ENCODE measurements at regions not wholly inside any gene's neighbourhood (a gene's known extent, or its start where the extent isn't known, plus 50 kb on each side); places are given as distances from the start of the nearest gene placed in this dataset.

DNA sequence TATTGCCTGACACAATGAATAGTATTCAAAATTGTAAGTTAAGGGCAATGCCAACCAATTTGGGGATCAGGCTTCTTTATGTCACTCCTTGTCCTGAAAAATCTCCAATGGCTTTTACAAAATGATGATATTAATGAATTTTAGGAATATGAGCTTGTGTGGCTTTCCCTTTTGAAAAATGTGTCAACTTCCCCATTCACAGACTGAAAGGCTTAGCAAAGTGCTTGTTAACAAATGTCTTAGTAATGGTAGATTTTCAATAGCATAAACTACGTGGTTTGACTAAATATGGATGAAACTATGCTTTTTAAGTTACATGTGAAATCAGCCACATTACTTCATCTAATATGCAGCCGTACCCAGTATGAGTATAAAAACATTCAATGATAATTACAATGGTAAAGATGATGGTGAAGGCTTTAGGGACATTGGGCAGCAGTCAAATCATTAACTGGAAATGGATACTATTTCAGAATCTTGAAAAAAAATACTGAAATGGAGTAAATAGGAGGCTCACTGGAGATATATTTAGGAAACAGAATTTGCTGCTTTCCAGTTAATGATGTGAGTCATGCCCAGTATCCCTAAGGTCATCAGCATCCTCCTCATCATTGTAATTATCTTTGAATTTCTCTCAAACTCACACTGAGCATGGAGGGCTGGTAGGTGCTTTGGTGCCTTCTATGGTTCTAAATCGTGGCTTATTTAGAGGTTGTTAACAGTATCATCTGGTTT, 113.3 kb upstream of the ZNF608 start:
- no peak overlapping the region for H3K27ac Mint-ChIP-seq
- H3K27me3 Mint-ChIP-seq (ENCODE audit: insufficient read depth), result no peaks in the 10 kb centered on the region; the same call in 1 of the 2 replicates
- H3K36me3 Mint-ChIP-seq (ENCODE audit: low read depth), result no peaks in the 10 kb centered on the region
- no peaks in the 10 kb centered on the region for H3K4me1 Mint-ChIP-seq (ENCODE audit: low read depth)
- H3K9me3 Mint-ChIP-seq, result peaks cover 11% of the 10 kb centered on the region; the same call in 1 of the 2 replicates
- H3K4me3 Mint-ChIP-seq, result no peak overlapping the region
- DNase-seq, result no peak
- TF ChIP-seq, protein P1, sequence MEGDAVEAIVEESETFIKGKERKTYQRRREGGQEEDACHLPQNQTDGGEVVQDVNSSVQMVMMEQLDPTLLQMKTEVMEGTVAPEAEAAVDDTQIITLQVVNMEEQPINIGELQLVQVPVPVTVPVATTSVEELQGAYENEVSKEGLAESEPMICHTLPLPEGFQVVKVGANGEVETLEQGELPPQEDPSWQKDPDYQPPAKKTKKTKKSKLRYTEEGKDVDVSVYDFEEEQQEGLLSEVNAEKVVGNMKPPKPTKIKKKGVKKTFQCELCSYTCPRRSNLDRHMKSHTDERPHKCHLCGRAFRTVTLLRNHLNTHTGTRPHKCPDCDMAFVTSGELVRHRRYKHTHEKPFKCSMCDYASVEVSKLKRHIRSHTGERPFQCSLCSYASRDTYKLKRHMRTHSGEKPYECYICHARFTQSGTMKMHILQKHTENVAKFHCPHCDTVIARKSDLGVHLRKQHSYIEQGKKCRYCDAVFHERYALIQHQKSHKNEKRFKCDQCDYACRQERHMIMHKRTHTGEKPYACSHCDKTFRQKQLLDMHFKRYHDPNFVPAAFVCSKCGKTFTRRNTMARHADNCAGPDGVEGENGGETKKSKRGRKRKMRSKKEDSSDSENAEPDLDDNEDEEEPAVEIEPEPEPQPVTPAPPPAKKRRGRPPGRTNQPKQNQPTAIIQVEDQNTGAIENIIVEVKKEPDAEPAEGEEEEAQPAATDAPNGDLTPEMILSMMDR (IDR thresholded peaks at IDR 0.05), result no peak

DNA sequence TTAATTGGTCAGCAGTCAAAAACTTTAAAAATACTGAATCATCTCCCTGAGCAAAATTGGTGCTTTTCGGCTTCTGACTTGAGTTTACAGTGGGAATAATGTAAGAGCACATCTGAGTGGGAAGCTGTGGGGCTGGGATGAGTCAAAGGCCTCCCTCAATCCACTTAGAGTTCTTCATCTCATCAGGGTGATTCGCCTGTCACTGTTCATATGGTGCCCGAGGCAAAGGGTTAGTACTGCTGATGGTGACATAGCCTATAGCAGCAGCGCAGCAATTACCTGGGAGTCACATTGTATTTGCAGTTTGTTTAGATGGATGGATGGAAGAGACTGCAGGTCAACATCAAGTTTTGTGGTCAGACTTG, 113.8 kb upstream of the ZNF608 start:
- TF ChIP-seq, protein P1 (IDR thresholded peaks at IDR 0.05), result no peak

GRCh38 chr5:124865066-124865465, 118.6 kb upstream of the ZNF608 start:
- no peaks in the 10 kb centered on the region for H3K9me3 Mint-ChIP-seq
- no peaks in the 10 kb centered on the region for H3K36me3 Mint-ChIP-seq (ENCODE audit: low read depth)
- no peaks in the 10 kb centered on the region; the same call in 1 of the 2 replicates for H3K27me3 Mint-ChIP-seq (ENCODE audit: insufficient read depth)
- H3K4me1 Mint-ChIP-seq (ENCODE audit: low read depth), result peaks cover 7% of the 10 kb centered on the region; the same call in 1 of the 2 replicates
- no peak overlapping the region for H3K4me3 Mint-ChIP-seq
- no peak for DNase-seq
- TF ChIP-seq, protein P1 (IDR thresholded peaks at IDR 0.05), result no peak
- H3K27ac Mint-ChIP-seq, result no peak overlapping the region

More for the DNA sequence above, 113.8 kb upstream of the ZNF608 start:
- Mint-ChIP-seq H3K9me3 (peaks cover 11% of the 10 kb centered on the region; the same call in 1 of the 2 replicates), H3K4me1 (ENCODE audit: low read depth) (no peaks in the 10 kb centered on the region), H3K27me3 (ENCODE audit: insufficient read depth) (no peaks in the 10 kb centered on the region; the same call in 1 of the 2 replicates), H3K36me3 (ENCODE audit: low read depth) (no peaks in the 10 kb centered on the region), H3K27ac (no peak overlapping the region), H3K4me3 (no peak overlapping the region)
- no peak for DNase-seq

DNA sequence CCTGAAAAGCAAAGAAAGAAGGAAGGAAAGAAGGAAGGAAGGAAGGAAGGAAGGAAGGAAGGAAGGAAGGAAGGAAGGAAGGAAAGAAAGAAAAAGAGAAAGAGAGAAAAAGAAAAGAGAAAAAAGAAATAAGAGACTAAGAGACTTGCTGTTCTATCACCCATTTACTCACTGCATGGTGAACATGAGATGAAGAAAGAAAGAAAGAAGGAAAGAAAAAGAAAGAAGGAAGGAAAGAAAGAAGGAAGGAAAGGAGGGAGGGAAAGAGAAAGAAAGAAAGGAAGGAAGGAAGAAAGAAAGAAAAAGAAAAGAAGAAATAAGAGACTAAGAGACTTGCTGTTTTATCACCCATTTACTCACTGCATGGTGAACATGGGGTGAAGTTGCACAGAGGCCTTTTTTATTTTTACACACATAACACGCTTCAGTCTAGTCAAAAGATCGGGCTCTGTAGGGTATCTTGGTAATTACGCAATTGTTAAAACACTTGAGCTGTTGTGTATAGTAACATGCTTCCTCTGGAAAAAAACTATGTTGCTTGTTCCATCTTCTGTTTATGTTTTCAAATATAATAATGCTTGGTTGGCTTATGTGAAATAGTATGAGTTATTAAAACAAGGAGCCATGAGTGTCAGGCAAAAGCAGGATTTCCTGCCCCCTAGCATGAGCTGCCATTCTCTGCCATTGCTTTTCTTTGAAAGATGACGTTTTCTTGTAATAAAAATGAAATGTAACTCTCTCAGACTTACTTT, 119.3 kb upstream of the ZNF608 start:
- H3K27me3 Mint-ChIP-seq (ENCODE audit: insufficient read depth), result no peaks in the 10 kb centered on the region; the same call in 1 of the 2 replicates
- H3K4me3 Mint-ChIP-seq, result no peak overlapping the region
- no peak for DNase-seq

DNA sequence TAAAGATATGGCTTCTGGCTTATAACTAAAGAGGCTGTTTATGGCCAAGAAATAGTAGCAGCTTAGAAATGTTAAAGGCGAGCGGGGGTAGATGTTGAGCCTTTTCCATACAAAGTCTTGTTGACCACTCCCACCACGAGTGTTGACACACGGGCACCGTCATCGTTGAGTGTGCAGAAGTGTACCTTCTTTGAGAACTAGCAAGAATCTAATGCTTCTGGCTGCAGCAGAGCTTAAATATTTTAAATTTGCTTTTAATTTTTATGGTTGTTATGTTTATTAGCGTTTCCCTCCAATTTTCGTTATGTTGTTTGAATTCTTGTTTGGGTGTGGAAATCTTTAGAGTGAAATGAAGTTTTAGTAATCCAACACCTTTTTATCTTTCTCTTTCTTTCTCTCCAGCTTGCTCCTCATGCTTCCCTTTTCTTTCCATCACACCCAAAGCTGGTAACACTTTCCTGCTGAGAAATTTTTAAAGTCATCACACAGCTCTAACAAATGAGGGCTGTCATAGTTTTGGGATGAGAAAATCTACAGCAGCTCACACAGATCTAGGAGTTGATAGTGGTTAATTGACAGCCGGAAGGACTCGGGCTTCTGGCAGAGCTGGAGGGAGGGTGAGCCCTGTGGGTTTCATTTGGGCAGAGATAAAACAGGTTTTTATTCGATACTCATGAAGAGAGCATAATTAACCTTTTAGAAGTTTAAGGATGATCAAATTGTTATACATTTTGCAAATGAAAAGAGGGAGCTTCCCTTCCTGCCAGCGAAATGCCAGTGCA, 120.1 kb upstream of the ZNF608 start:
- no peak overlapping the region for H3K4me3 Mint-ChIP-seq
- peaks cover 7% of the 10 kb centered on the region; the same call in 1 of the 2 replicates for H3K4me1 Mint-ChIP-seq (ENCODE audit: low read depth)
- no peak for DNase-seq
- no peak overlapping the region for H3K27ac Mint-ChIP-seq
- H3K27me3 Mint-ChIP-seq (ENCODE audit: insufficient read depth), result no peaks in the 10 kb centered on the region; the same call in 1 of the 2 replicates
- no peaks in the 10 kb centered on the region for H3K9me3 Mint-ChIP-seq
- TF ChIP-seq, protein P1 (IDR thresholded peaks at IDR 0.05), result no peak
- no peaks in the 10 kb centered on the region for H3K36me3 Mint-ChIP-seq (ENCODE audit: low read depth)

More for the DNA sequence above, 119.3 kb upstream of the ZNF608 start:
- no peaks in the 10 kb centered on the region for H3K36me3 Mint-ChIP-seq (ENCODE audit: low read depth)
- TF ChIP-seq, protein P1 (IDR thresholded peaks at IDR 0.05), result no peak
- H3K27ac Mint-ChIP-seq, result no peak overlapping the region
- peaks cover 7% of the 10 kb centered on the region; the same call in 1 of the 2 replicates for H3K4me1 Mint-ChIP-seq (ENCODE audit: low read depth)
- H3K9me3 Mint-ChIP-seq, result no peaks in the 10 kb centered on the region

Data from HFFc6 (cell line).